Sigmoid colon (tissue), 6 donors: ENCODE measurements at regions not wholly inside any gene's neighbourhood (a gene's known extent, or its start where the extent isn't known, plus 50 kb on each side); places are given as distances from the start of the nearest gene placed in this dataset.

Experiments
- DNase-seq: peaks from one replicate; pipeline ENCODE4 v3.0.0-alpha.2; 2019
- H3K27ac ChIP-seq, 4 donors: fragments of 200-600 bp; sonication (generic); one replicate each; pipeline ENCODE4 v1.5.1; 2016 to 2019; ENCODE audit warnings: mild to moderate bottlenecking in 1 of 4
- H3K27me3 ChIP-seq, 3 donors: fragments of 200-600 bp; sonication (generic); one replicate each; pipeline ENCODE4 v1.5.1; 2019; ENCODE audit warnings: mild to moderate bottlenecking in 1 of 3
- H3K36me3 ChIP-seq, 4 donors: fragments of 200-600 bp; sonication (generic); one replicate each; pipeline ENCODE4 v1.5.1; 2016 to 2019
- H3K4me1 ChIP-seq, 4 donors: fragments of 200-600 bp; sonication (generic); one replicate each; pipeline ENCODE4 v1.5.1; 2017 to 2019
- H3K4me3 ChIP-seq, 4 donors: fragments of 200-600 bp; sonication (generic); one replicate each; pipeline ENCODE4 v1.5.1; 2017 to 2019; ENCODE audit warnings: mild to moderate bottlenecking in 2 of 4, moderate library complexity in 1 of 4
- H3K9me3 ChIP-seq, 4 donors: fragments of 200-600 bp in 3 of 4; sonication (generic) in 3 of 4; one replicate each; pipeline versions ENCODE4 v1.5.1 to v1.6.1; 2013 to 2019
- CTCF ChIP-seq, 4 experiments: fragments of 450-650 bp in 3 of 4; fragments of 200-600 bp in 1 of 4; IDR thresholded peaks; one replicate each; pipeline ENCODE4 v1.5.1; 2016 to 2019; ENCODE audit warnings: antibody characterized with exemption in 4 of 4, mild to moderate bottlenecking in 3 of 4, moderate library complexity in 2 of 4
- EP300 ChIP-seq, 4 donors: sonication (generic); formaldehyde crosslinking; IDR thresholded peaks; one replicate each; pipeline ENCODE4 v1.6.1; 2017; ENCODE audit warnings: antibody characterized with exemption in 4 of 4
- POLR2A ChIP-seq, 2 donors: fragments of 450-650 bp; IDR thresholded peaks; one replicate each; pipeline ENCODE4 v1.6.1; 2016; ENCODE audit warnings: antibody characterized with exemption in 2 of 2, mild to moderate bottlenecking in 2 of 2, moderate library complexity in 2 of 2
- POLR2AphosphoS5 ChIP-seq, 4 donors: sonication (generic); formaldehyde crosslinking; IDR thresholded peaks; one replicate each; pipeline ENCODE4 v1.6.1; 2017; ENCODE audit warnings: antibody characterized with exemption in 4 of 4
- WGBS, 2 donors: extraction: QIAGEN DNeasy Blood & Tissue Kit; methylation state at CpG; one replicate each; pipeline ENCODE4 v1.1.7; 2013; 5-methylcytosine and 5-hydroxymethylcytosine counted together
- intact Hi-C: fragments of 100-400 bp; cut with DNase I; formaldehyde crosslinking; loops from one replicate; pipeline ENCODE4 v1.15.1; 2023
- donor health status: healthy with polysubstance abuse.
- donor health status: healthy.

- Histone ChIP-seq H3K4me3 (no peak overlapping the region), H3K27me3 (no peaks in the 10 kb centered on the region), H3K27ac (no peak overlapping the region), H3K9me3 (peaks cover 40 to 85% (median 66%) of the 10 kb centered on the region in 4 donors), H3K36me3 (no peaks in the 10 kb centered on the region), H3K4me1 (no peaks in the 10 kb centered on the region)
- TF ChIP-seq EP300 (IDR thresholded peaks at IDR 0.05) (no peak), POLR2A (IDR thresholded peaks at IDR 0.05) (no peak), CTCF (IDR thresholded peaks at IDR 0.05) (no peak), POLR2AphosphoS5 (IDR thresholded peaks at IDR 0.05) (no peak)
- intact Hi-C loops: no loop called here
- 95 to 97% methylated on average over 3 of the region's 3 CpGs for WGBS, 2 donors
- DNase-seq: no peak
Measured at GRCh38 chr10:42513921-42514320, 124.4 kb downstream of the ZNF33B start.

GRCh38 chr10:42491801-42492200, 146.6 kb downstream of the ZNF33B start:
- Histone ChIP-seq H3K36me3 (no peaks in the 10 kb centered on the region), H3K27me3 (no peaks in the 10 kb centered on the region), H3K27ac (no peak overlapping the region), H3K4me1 (no peaks in the 10 kb centered on the region), H3K9me3 (peaks cover 0 to 3% (median 0%) of the 10 kb centered on the region in 4 donors), H3K4me3 (no peak overlapping the region)
- TF ChIP-seq POLR2A (IDR thresholded peaks at IDR 0.05) (no peak), EP300 (IDR thresholded peaks at IDR 0.05) (no peak), CTCF (IDR thresholded peaks at IDR 0.05) (no peak), POLR2AphosphoS5 (IDR thresholded peaks at IDR 0.05) (no peak)
- WGBS, 2 donors: 86 to 88% methylated on average over 3 of the region's 3 CpGs
- DNase-seq: no peak
- intact Hi-C loops: no loop called here

- no peak for TF ChIP-seq CTCF (IDR thresholded peaks at IDR 0.05)
- Histone ChIP-seq H3K36me3 (no peaks in the 10 kb centered on the region), H3K4me3 (no peak overlapping the region), H3K9me3 (peaks cover 0 to 3% (median 0%) of the 10 kb centered on the region in 4 donors), H3K27me3 (no peaks in the 10 kb centered on the region), H3K27ac (no peak overlapping the region), H3K4me1 (no peaks in the 10 kb centered on the region)
- DNase-seq: no peak
- intact Hi-C loops: no loop called here
- WGBS, 2 donors: 59 to 63% methylated on average over 2 of the region's 2 CpGs
Measured at GRCh38 chr10:42491001-42491592, 147.3 kb downstream of the ZNF33B start.

GRCh38 chr10:42490368-42490767, 148.0 kb downstream of the ZNF33B start:
- H3K36me3 ChIP-seq: no peaks in the 10 kb centered on the region
- H3K4me3 ChIP-seq: no peak overlapping the region

More at GRCh38 chr10:42490368-42490767, 148.0 kb downstream of the ZNF33B start:
- 25 to 62% methylated on average over 1 of the region's 1 CpG for WGBS, 2 donors
- H3K27me3 ChIP-seq: no peaks in the 10 kb centered on the region
- no peaks in the 10 kb centered on the region for H3K4me1 ChIP-seq
- TF ChIP-seq POLR2AphosphoS5 (IDR thresholded peaks at IDR 0.05) (no peak), POLR2A (IDR thresholded peaks at IDR 0.05) (no peak), CTCF (IDR thresholded peaks at IDR 0.05) (no peak), EP300 (IDR thresholded peaks at IDR 0.05) (no peak)
- no peak for DNase-seq
- H3K27ac ChIP-seq: no peak overlapping the region
- intact Hi-C loops: no loop called here
- peaks cover 0 to 3% (median 0%) of the 10 kb centered on the region in 4 donors for H3K9me3 ChIP-seq
